ENCODE measurements at regions not wholly inside any gene's neighbourhood (a gene's known extent, or its start where the extent isn't known, plus 50 kb on each side); places are given as distances from the start of the nearest gene placed in this dataset.

GRCh38 chr7:3214090-3214413 lies 87.0 kb upstream of the SDK1 start:
- TF ChIP-seq FOXJ3 (CRISPR knock-in tag; IDR thresholded peaks at IDR 0.05; ENCODE audit: borderline replicate concordance), result no peak
- no peak for TF ChIP-seq ZNF138 (CRISPR knock-in tag; conservative IDR thresholded peaks at IDR 0.05)

Measured in WTC11 (cell line).